HEK293T (cell line): ENCODE measurements at regions not wholly inside any gene's neighbourhood (a gene's known extent, or its start where the extent isn't known, plus 50 kb on each side); places are given as distances from the start of the nearest gene placed in this dataset.

Experiments used
- CTCF ChIA-PET: fragments of 350-600 bp; formaldehyde crosslinking; extraction: SDS; loops from one replicate; lab custom pipeline; 2021; ENCODE audit warnings: antibody characterized with exemption, inconsistent platforms; lab: Yijun Ruan, JAX
- POLR2A ChIA-PET: fragments of 350-600 bp; formaldehyde crosslinking; extraction: SDS; loops from one replicate; lab custom pipeline; 2020; ENCODE audit warnings: antibody characterized with exemption, inconsistent platforms; lab: Yijun Ruan, JAX
- DNase-seq: peaks from one replicate; pipeline ENCODE4 v3.0.0; 2012; ENCODE audit warnings: mixed read lengths; ENCODE audit errors: extremely low spot score
- ARNT ChIP-seq: fragments of 450-650 bp; IDR thresholded peaks from 2 replicates; pipeline ENCODE4 v1.6.1; 2017; ENCODE audit warnings: mild to moderate bottlenecking
- BHLHE40 ChIP-seq: fragments of 450-650 bp; IDR thresholded peaks from 2 replicates; pipeline ENCODE4 v1.6.1; 2016; ENCODE audit warnings: mild to moderate bottlenecking, moderate library complexity, borderline replicate concordance
- CTBP1 ChIP-seq: fragments of 450-650 bp; IDR thresholded peaks from 2 replicates; pipeline ENCODE4 v1.6.1; 2016; ENCODE audit warnings: borderline replicate concordance
- ELF4 ChIP-seq: fragments of 450-650 bp; IDR thresholded peaks from 2 replicates; pipeline ENCODE4 v1.6.1; 2017; ENCODE audit warnings: antibody characterized with exemption
- FOXA1 ChIP-seq: fragments of 450-650 bp; IDR thresholded peaks from 2 replicates; pipeline ENCODE4 v1.6.1; 2016; ENCODE audit warnings: mild to moderate bottlenecking
- FOXK2 ChIP-seq: fragments of 450-650 bp; IDR thresholded peaks from 2 replicates; pipeline ENCODE4 v1.6.1; 2016; ENCODE audit warnings: mild to moderate bottlenecking
- FOXM1 ChIP-seq: fragments of 450-650 bp; IDR thresholded peaks from 2 replicates; pipeline ENCODE4 v1.6.1; 2017; ENCODE audit warnings: mild to moderate bottlenecking, borderline replicate concordance
- HDGF ChIP-seq: fragments of 450-650 bp; IDR thresholded peaks from 2 replicates; pipeline ENCODE4 v1.6.1; 2017; ENCODE audit warnings: antibody characterized with exemption, borderline replicate concordance
- L3MBTL2 ChIP-seq: fragments of 450-650 bp; conservative IDR thresholded peaks from 2 replicates; pipeline ENCODE4 v1.6.1; 2016; ENCODE audit warnings: mild to moderate bottlenecking
- LEF1 ChIP-seq: fragments of 450-650 bp; IDR thresholded peaks from 2 replicates; pipeline ENCODE4 v1.6.1; 2017; ENCODE audit warnings: mild to moderate bottlenecking, borderline replicate concordance
- NFRKB ChIP-seq: fragments of 450-650 bp; IDR thresholded peaks from 2 replicates; pipeline ENCODE4 v1.6.1; 2016; ENCODE audit warnings: mild to moderate bottlenecking, moderate library complexity
- PKNOX1 ChIP-seq: fragments of 450-650 bp; IDR thresholded peaks from 2 replicates; pipeline ENCODE4 v1.6.1; 2016
- SP1 ChIP-seq: fragments of 450-650 bp; IDR thresholded peaks from 2 replicates; pipeline ENCODE4 v1.6.1; 2017
- SUZ12 ChIP-seq: fragments of 450-650 bp; IDR thresholded peaks from 2 replicates; pipeline ENCODE4 v1.6.1; 2016; ENCODE audit warnings: mild to moderate bottlenecking
- TARDBP ChIP-seq: fragments of 450-650 bp; IDR thresholded peaks from 2 replicates; pipeline ENCODE4 v1.6.1; 2016
- ZNF384 ChIP-seq: fragments of 450-650 bp; IDR thresholded peaks from 2 replicates; pipeline ENCODE4 v1.6.1; 2016

GRCh38 chr5:68504306-68504705, 288.8 kb downstream of the PIK3R1 start:
- CTCF ChIA-PET: no interaction called here
- DNase-seq: no peak
- POLR2A ChIA-PET: no interaction called here
- TF ChIP-seq HDGF: no peak
- no peak for TF ChIP-seq CTBP1
- no peak for TF ChIP-seq FOXM1
- no peak for TF ChIP-seq FOXA1

GRCh38 chr5:68505917-68506860, 290.6 kb downstream of the PIK3R1 start:
- peak; percentile 9 for DNase-seq
- POLR2A ChIA-PET: no interaction called here
- CTCF ChIA-PET: no interaction called here
- TF ChIP-seq PKNOX1 (peak; percentile 78), FOXK2 (no peak)

GRCh38 chr5:68515514-68515913, 300.0 kb downstream of the PIK3R1 start:
- DNase-seq: no peak
- CTCF ChIA-PET: no interaction called here
- POLR2A ChIA-PET: no interaction called here
- TF ChIP-seq FOXA1 (no peak), TARDBP (no peak), HDGF (no peak), FOXK2 (no peak), CTBP1 (no peak), ARNT (no peak), SP1 (no peak), LEF1 (no peak), SUZ12 (no peak), PKNOX1 (no peak), BHLHE40 (no peak), NFRKB (no peak), L3MBTL2 (no peak), ZNF384 (no peak), FOXM1 (no peak), ELF4 (no peak)

- TF ChIP-seq BHLHE40 (no peak), SP1 (no peak), L3MBTL2 (no peak), FOXA1 (no peak), FOXM1 (no peak), LEF1 (no peak), SUZ12 (no peak), ARNT (no peak), ELF4 (no peak), TARDBP (no peak), ZNF384 (no peak), FOXK2 (no peak), NFRKB (no peak), HDGF (no peak), PKNOX1 (no peak), CTBP1 (no peak)
- ChIA-PET CTCF (no interaction called here), POLR2A (no interaction called here)
- DNase-seq: no peak
Observed at GRCh38 chr5:68518286-68518685, 302.7 kb downstream of the PIK3R1 start.

- no peak for DNase-seq
Observed at GRCh38 chr5:68519143-68519542, 303.6 kb downstream of the PIK3R1 start.

More at GRCh38 chr5:68519143-68519542, 303.6 kb downstream of the PIK3R1 start:
- ChIA-PET POLR2A (no interaction called here), CTCF (no interaction called here)
- TF ChIP-seq PKNOX1 (no peak), ELF4 (no peak), FOXM1 (no peak), ZNF384 (no peak), TARDBP (no peak), BHLHE40 (no peak), ARNT (no peak), NFRKB (no peak), SP1 (no peak)
